K562 (cell line): ENCODE measurements at regions not wholly inside any gene's neighbourhood (a gene's known extent, or its start where the extent isn't known, plus 50 kb on each side); places are given as distances from the start of the nearest gene placed in this dataset.

Experiments used
- ATAC-seq: fragments of 200-7000 bp; cut with Tn5 transposase; 3 replicates; pipeline ENCODE4 v1.9.1; 2020; ENCODE audit warnings: moderate library complexity
- BruUV-seq: library from RNA; stranded (reverse); fragments of 400-500 nt; replicated peaks from 2 replicates; lab custom pipeline; 2021; lab: Mats Ljungman, UMichigan
- CTCF ChIA-PET: fragments of 300-600 bp; formaldehyde crosslinking; extraction: SDS; loops from one replicate; lab custom pipeline; 2021; ENCODE audit warnings: low intra/inter-chr PET ratio; lab: Yijun Ruan, JAX
- POLR2A ChIA-PET: fragments of 300-600, 350-650 bp; sonication (Branson Sonifier 250); formaldehyde crosslinking; extraction: SDS; loops from one replicate; lab custom pipeline; 2021; ENCODE audit warnings: antibody characterized with exemption, inconsistent platforms; lab: Yijun Ruan, JAX
- DNase-seq, 4 experiments: peaks; one replicate each; pipeline versions ENCODE4 v3.0.0 to v3.0.0-alpha.2; 2011 to 2018; ENCODE audit warnings: low spot score in 3 of 4, mixed read lengths in 3 of 4; ENCODE audit errors: extremely low read depth in 1 of 4
- FAIRE-seq: peaks from 2 replicates; lab custom pipeline; 2011; peaks lifted over from hg19 to GRCh38; lab: Jason Lieb, UNC
- H2AFZ ChIP-seq: 2 replicates; pipeline ENCODE4 v1.6.0; 2011; ENCODE audit warnings: low read depth, low read length, control low read depth, inconsistent platforms
- H3K27ac ChIP-seq: fragments of 200-600 bp; 3 replicates; pipeline ENCODE4 v1.8.0; 2011; ENCODE audit warnings: low read depth, mild to moderate bottlenecking, control low read depth, inconsistent platforms, low read length, moderate library complexity, mixed read lengths; ENCODE audit errors: extremely low read depth
- H3K27me3 ChIP-seq, 2 experiments: fragments of 300-600 bp in 1 of 2; 2 replicates in 1 of 2; 3 replicates in 1 of 2; pipeline versions ENCODE4 v1.6.0 to v1.8.0; 2011; ENCODE audit warnings: inconsistent platforms in 2 of 2, low read length in 2 of 2, mild to moderate bottlenecking in 1 of 2, mixed read lengths in 1 of 2, moderate library complexity in 1 of 2; ENCODE audit not compliant: control insufficient read depth in 2 of 2, insufficient read depth in 2 of 2
- H3K36me3 ChIP-seq: fragments of 300-600 bp; 3 replicates; pipeline ENCODE4 v1.8.0; 2011; ENCODE audit warnings: mild to moderate bottlenecking, low read length, inconsistent platforms; ENCODE audit not compliant: control insufficient read depth, insufficient read depth
- H3K4me1 ChIP-seq, 2 experiments: fragments of 200-600 bp in 1 of 2; replicated peaks in 1 of 2; 2 replicates in 1 of 2; 3 replicates in 1 of 2; pipeline versions ENCODE4 v1.5.1 to v1.8.0; 2011; ENCODE audit warnings: inconsistent platforms in 2 of 2, low read length in 2 of 2, mild to moderate bottlenecking in 1 of 2, mixed read lengths in 1 of 2, moderate library complexity in 1 of 2; ENCODE audit not compliant: control insufficient read depth in 2 of 2, insufficient read depth in 2 of 2
- H3K4me2 ChIP-seq: 2 replicates; pipeline ENCODE4 v1.6.1; 2011; ENCODE audit warnings: low read length, control low read depth, inconsistent platforms, mixed read lengths; ENCODE audit not compliant: insufficient read depth
- H3K4me3 ChIP-seq: fragments of 200-600 bp; sonication (generic), shearing (Covaris generic); 2 replicates; pipeline ENCODE4 v1.5.1; 2016; ENCODE audit warnings: control low read depth, inconsistent platforms
- H3K79me2 ChIP-seq: fragments of 200-600 bp; 3 replicates; pipeline ENCODE4 v1.8.0; 2011; ENCODE audit warnings: low read length, inconsistent platforms; ENCODE audit not compliant: control insufficient read depth, insufficient read depth
- H3K9ac ChIP-seq, 2 experiments: 2 replicates each; pipeline versions ENCODE4 v1.6.0 to v1.6.1; 2011; ENCODE audit warnings: low read depth in 2 of 2, low read length in 2 of 2, control low read depth in 1 of 2, inconsistent platforms in 1 of 2, mild to moderate bottlenecking in 1 of 2, mixed read lengths in 1 of 2; ENCODE audit not compliant: insufficient read depth in 1 of 2
- H3K9me1 ChIP-seq: one replicate; pipeline ENCODE4 v1.6.0; 2011; ENCODE audit warnings: inconsistent platforms, mild to moderate bottlenecking, low read length, moderate library complexity; ENCODE audit not compliant: control insufficient read depth, insufficient read depth
- H3K9me3 ChIP-seq: replicated peaks from 2 replicates; pipeline ENCODE4 v1.5.1; 2011; ENCODE audit warnings: low read depth, low read length, inconsistent platforms; ENCODE audit not compliant: control insufficient read depth, insufficient read depth
- H4K20me1 ChIP-seq: replicated peaks from 2 replicates; pipeline ENCODE4 v1.6.1; 2011; ENCODE audit warnings: low read length, inconsistent platforms, mixed read lengths; ENCODE audit not compliant: control insufficient read depth, insufficient read depth
- CBFA2T2 ChIP-seq: fragments of 450-650 bp; conservative IDR thresholded peaks from 2 replicates; pipeline ENCODE4 v1.6.1; 2017; ENCODE audit warnings: mild to moderate bottlenecking
- CBFB ChIP-seq: sonication (generic); formaldehyde crosslinking; IDR thresholded peaks from 2 replicates; pipeline ENCODE4 v1.4.0; 2020; ENCODE audit warnings: mild to moderate bottlenecking, missing genetic modification reagents
- FOXA1 ChIP-seq: fragments of 450-650 bp; IDR thresholded peaks from 2 replicates; pipeline ENCODE4 v1.6.1; 2016; ENCODE audit warnings: mild to moderate bottlenecking, borderline replicate concordance
- MCM7 ChIP-seq, 2 experiments: fragments of 450-650 bp; IDR thresholded peaks; 2 replicates each; pipeline ENCODE4 v1.6.1; 2016 to 2018
- NFXL1 ChIP-seq: fragments of 450-650 bp; formaldehyde crosslinking; IDR thresholded peaks from 2 replicates; pipeline ENCODE4 v1.4.0; 2021; ENCODE audit warnings: mild to moderate bottlenecking
- NRF1 ChIP-seq, 2 experiments: fragments of 450-650 bp; IDR thresholded peaks in 1 of 2; conservative IDR thresholded peaks in 1 of 2; 2 replicates each; pipeline ENCODE4 v1.6.1; 2014; ENCODE audit warnings: mild to moderate bottlenecking in 2 of 2
- RFX7 ChIP-seq: fragments of 250-450 bp; sonication (Bioruptor Pico); IDR thresholded peaks from 2 replicates; pipeline ENCODE4 v1.5.1; 2021; ENCODE audit warnings: mild to moderate bottlenecking
- SFPQ ChIP-seq: fragments of 200-400 bp; formaldehyde crosslinking; IDR thresholded peaks from 2 replicates; pipeline ENCODE4 v1.6.1; 2017; ENCODE audit warnings: mild to moderate bottlenecking, low read depth, low read length, moderate library complexity
- ZBTB12 ChIP-seq: fragments of 250-450 bp; sonication (Bioruptor Pico); IDR thresholded peaks from 2 replicates; pipeline ENCODE4 v1.4.0; 2020
- ZNF12 ChIP-seq: sonication (generic); formaldehyde crosslinking; IDR thresholded peaks from 2 replicates; pipeline ENCODE4 v1.4.0; 2020; ENCODE audit warnings: mild to moderate bottlenecking, missing genetic modification reagents
- ZNF507 ChIP-seq: conservative IDR thresholded peaks from 2 replicates; pipeline ENCODE4 v1.6.1; 2017; ENCODE audit warnings: missing genetic modification characterization, missing compliant biosample characterization
- WGBS: fragments of 100-300 bp; shearing (Covaris generic); methylation state at CpG from one replicate; pipeline ENCODE4 v1.1.6; 2016; ENCODE audit warnings: low coverage, mixed read lengths; ENCODE audit not compliant: insufficient coverage; ENCODE audit errors: missing lambda C conversion rate; 5-methylcytosine and 5-hydroxymethylcytosine counted together
- in situ Hi-C: fragments of 300-500 bp; cut with MboI; formaldehyde crosslinking; loops from 4 replicates; pipeline ENCODE4 v1.15.0; 2018; ENCODE audit warnings: inconsistent platforms, mixed read lengths
- intact Hi-C: fragments of 100-400 bp; cut with micrococcal nuclease; formaldehyde crosslinking; loops from 2 replicates; pipeline ENCODE4 v1.14.2; 2022

- H3K4me3 ChIP-seq: no peak overlapping the region
- no peaks in the 10 kb centered on the region for H3K36me3 ChIP-seq
- FAIRE-seq: no peak
- no peak overlapping the region for H2AFZ ChIP-seq
- no peaks in the 10 kb centered on the region for H3K79me2 ChIP-seq
- no peak overlapping the region for H3K9ac ChIP-seq
- H3K27ac ChIP-seq: no peak overlapping the region
- no peaks in the 10 kb centered on the region for H3K27me3 ChIP-seq
- ChIA-PET CTCF (no interaction called here), POLR2A (no interaction called here)
- in situ Hi-C loops: no loop called here
- DNase-seq: no peak
- 0% methylated on average over 3 of the region's 3 CpGs for WGBS
- H3K9me3 ChIP-seq: 0 out of 2 replicates have a peak, but pooled peaks cover 3% of the 10 kb centered on the region
- BruUV-seq: no TSS peak
- no peak overlapping the region for H3K4me2 ChIP-seq
- TF ChIP-seq SFPQ (no peak), MCM7 (IDR thresholded peaks at IDR 0.05) (no peak), ZNF12 (CRISPR knock-in tag) (no peak), ZNF507 (tag) (no peak), FOXA1 (no peak), CBFB (CRISPR knock-in tag) (no peak), CBFA2T2 (no peak), NFXL1 (CRISPR knock-in tag) (no peak), ZBTB12 (CRISPR knock-in tag) (no peak), RFX7 (CRISPR knock-in tag) (no peak), NRF1 (conservative IDR thresholded peaks at IDR 0.05 in 1 of 2, IDR thresholded peaks at IDR 0.05 in 1 of 2) (no peak)
- H3K9me1 ChIP-seq: no peaks in the 10 kb centered on the region
- ATAC-seq: no peak
- intact Hi-C loops: no loop called here
- no peaks in the 10 kb centered on the region for H4K20me1 ChIP-seq
- no peaks in the 10 kb centered on the region for H3K4me1 ChIP-seq
Measured at GRCh38 chr4:97475621-97476020, 667.7 kb downstream of the STPG2 start.
